Ecto neural progenitor cell (in vitro differentiated cells): ENCODE measurements at regions not wholly inside any gene's neighbourhood (a gene's known extent, or its start where the extent isn't known, plus 50 kb on each side); places are given as distances from the start of the nearest gene placed in this dataset.

Source experiments
- DNase-seq: peaks from one replicate; pipeline ENCODE4 v3.0.0-alpha.2; 2018; ENCODE audit warnings: low spot score

DNA sequence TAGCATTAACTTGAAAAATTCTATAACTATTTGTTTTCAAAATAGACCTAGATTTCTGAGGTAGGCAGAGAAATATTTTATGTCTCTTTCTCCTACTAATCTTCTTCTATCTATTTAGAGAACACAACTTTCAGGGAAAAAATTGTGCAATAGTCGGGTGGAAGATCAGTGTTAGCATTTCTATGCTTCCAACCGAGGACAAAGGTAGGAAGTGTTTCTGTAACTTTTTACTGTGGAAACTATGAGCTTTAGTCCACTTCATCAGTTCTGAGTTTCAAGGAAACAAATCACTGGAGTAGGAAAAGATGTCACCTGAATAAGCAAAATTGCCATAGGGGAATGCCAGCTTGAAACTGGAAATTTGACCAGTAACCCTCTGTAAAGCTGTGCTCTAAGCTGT, 207.7 kb upstream of the CTAGE1 start:
- no peak for DNase-seq

DNA sequence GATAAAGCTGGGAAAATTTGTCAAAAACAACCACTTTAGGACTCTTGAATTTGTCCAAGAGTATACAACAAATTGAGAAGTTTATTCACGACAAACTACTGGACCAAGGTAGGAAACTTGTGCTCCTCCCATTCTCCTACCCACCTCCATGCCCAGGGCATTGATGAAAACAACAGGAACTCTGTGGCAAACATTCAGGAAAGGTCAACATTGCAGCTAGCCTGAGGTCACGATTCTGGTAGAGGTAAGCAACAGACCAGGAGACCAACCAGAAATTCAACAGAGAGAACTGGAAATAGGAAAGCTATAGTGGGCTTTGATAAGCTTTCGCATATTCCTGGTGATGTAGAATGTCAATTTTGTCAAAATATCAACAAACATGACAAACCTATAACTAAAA, 209.1 kb upstream of the CTAGE1 start:
- DNase-seq: no peak

DNA sequence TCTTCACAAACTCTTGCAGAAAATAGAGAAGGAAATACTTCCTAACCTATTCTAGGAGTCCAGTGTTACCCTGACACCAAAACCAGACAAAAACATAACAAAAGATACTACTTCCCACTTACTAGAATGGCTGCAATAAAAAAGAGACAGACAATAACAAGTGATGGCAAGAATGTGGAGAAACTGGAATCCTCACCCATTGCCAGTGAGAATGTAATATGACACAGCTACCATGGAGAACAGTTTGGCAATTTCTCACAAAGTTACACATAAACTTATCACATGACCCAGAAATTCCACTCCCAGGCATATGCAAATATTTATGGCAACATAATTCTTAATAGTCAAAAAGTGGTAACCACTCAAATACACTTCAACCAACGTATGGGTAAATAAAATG, 209.8 kb upstream of the CTAGE1 start:
- DNase-seq: no peak

DNA sequence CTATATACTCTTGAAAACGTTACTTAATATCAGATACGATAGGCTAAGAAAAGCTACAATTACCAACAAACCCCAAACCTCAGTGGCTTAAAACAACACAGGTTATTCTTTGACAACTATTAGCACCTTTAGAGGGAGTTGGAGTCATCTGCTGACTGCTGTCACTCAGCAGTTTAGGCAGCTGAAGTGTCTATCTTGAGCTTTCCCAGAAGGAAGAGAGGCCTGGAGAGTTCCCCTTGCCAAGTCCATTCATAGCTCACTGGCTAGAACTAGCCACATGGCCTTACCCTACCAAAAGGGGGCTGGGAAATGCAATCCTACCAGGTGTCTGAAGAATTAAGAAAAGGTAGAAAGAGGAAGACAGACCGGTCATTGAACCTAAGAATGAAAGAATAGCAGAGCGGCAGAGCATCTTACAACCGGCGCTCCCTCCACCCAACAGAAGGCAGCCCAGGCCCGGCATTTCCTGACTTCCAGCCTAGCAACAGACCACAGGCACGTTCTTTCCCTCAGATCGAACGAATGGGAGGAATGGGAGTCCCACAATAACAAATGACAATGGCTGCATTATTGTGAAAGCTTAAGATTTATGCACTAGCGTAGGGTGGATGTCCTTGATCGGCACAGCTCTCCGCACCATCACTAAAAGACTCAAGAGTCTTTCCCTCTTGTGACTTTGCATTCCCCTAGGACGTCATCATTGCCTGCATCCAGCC, 211.2 kb upstream of the CTAGE1 start:
- DNase-seq: no peak

DNA sequence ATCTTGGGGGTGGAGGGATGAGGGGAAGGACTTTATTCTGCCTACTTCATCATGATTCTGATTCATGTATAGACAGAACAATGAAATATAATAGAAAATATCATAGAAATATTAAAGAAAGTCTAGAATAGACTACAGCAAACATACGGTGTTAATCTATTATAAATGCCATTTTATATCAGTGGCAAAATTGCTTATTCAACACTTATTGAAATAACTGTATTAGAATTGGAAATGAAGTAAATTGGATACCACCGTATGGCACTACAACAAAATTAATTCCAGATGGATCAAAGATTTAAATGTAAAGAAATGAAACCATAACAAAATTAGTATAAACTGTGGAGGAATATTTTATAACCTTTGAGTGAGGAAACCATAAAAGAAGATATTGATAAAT, 213.3 kb upstream of the CTAGE1 start:
- no peak for DNase-seq

DNA sequence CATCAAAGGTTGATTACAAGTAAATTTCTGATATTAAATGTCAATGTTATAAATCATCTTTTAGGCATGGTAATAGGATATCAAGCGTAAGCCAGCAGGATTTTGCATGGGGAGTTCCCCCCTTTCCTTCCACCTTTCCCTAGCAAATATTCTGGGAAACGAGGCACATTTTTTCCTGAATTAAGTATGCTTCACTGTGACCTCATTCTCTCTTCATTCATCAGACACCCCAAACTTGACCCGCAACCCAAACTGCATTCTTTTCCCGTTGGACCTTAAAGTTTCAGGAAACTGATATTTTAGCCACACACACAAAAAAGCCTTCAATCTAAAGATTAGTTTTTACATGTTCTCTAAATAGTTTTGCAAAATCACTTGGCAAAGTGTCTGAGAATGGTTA, 214.5 kb upstream of the CTAGE1 start:
- DNase-seq: no peak

DNA sequence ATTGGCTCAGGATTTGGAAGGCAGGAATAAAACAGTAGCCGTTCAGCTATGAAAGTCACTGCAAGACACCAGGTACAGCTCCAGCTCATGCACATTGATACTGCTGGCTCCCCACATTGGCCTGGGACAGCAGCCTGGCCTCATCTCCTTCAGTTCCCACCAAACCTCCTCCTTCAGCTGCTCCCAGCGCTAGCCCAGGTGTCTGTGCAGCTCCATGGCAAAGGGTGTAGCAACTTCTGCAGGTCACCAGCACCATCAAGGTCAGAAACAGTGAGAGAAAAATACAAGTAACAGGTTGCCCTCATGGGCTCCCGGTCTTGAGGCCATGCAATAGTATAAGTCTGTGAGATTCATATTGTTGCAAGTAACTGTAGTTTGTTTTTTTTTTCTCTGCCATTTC, 216.7 kb upstream of the CTAGE1 start:
- DNase-seq: no peak

DNA sequence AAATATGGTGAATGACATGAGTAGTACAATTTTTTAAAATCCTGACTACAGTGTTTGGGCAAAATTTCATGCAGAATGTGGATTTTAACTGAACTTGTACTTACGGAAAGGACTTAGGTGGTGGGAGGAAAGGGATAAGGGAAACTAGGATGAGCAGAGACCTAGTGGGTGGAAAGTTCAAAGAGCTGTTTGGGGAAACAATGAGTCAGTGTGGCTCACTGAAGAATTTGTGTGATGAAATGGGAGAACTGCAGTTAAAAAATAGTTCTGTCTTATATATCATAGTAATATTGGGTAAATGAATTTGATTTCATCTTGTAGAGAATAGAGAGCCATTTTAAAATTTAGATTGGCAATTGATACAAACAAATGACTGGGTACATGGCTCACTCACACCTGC, 220.1 kb upstream of the CTAGE1 start:
- DNase-seq: no peak

DNA sequence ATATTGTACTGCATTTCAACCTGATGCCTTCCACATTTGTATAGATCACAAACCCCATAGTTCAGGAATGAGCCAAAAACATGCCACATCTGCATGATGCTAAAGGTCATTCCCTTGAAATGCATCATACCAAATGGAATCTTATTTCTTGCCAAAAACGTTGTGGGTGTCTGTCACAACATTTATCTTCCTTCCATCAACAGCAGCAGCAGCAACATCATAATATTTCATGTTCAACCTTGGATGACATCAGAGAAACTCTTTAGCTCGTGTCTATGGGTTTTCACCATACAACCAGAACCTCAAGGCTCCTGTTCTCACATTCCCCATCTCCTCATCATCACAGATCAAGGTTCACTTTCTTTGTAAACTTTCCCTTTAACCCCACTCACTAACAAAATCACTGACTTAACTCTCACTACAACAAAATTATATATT, 221.3 kb upstream of the CTAGE1 start:
- no peak for DNase-seq

DNA sequence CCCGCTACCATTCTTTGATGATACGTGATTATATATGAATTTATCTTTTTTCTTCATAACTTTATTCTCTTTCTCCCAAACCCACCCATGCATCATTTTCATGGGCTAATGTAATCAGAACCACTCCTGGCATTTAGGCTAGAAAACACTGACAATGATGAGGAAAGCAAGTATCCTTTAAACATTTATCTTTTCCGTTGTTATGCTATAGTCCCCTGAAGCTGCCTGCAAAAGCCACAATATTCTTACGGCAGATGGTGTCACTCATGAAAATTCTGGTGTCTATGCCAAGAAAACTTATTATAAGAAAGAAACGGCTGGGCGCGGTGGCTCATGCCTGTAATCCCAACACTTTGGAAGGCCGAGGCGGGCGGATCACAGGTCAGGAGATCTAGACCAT, 221.8 kb upstream of the CTAGE1 start:
- DNase-seq: no peak

DNA sequence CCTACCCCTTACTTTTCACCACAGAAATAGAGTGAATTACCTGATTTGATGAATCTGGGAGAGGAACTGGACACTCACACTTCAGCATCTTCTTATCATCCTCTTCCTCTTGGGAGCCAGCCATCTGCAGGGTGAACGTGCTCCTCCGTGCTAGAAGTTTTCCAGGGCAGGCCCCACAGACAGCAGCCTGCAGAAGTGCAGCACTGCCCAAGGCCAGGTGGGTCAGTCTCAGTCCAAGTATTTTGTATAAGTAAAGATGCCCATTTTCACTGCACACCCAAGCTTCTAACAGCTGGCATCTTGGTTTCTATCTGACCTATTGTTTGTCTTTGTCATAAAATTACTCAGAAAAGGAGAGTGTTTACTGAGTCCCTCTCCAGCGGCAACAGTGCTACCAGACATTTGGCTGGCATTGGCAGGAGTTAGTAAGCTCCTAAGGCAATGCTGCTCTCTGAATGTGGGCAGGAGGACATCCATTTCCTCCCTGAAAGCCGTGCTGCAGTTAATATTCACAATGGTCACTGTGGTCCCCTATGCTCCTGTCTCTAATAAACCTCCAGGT, 222.6 kb upstream of the CTAGE1 start:
- no peak for DNase-seq

DNA sequence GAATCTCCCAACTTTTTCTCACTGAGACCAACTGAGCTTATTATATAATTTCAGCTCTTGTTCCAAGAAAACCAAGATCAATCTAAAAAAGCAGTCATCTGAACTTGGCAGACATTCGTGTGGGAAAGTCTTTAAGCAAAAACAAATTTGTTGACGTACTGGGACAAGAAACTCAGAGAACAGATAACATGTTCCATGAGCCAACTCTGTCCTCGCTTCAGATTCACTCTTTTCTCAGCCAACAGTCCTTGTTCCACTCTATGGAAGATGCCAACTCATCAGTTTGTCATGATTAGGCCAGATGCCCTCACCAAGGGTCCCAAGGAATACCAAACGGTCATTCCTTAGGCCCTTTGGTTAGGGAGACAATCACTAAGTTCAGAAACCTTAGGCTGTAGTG, 224.2 kb upstream of the CTAGE1 start:
- no peak for DNase-seq

DNA sequence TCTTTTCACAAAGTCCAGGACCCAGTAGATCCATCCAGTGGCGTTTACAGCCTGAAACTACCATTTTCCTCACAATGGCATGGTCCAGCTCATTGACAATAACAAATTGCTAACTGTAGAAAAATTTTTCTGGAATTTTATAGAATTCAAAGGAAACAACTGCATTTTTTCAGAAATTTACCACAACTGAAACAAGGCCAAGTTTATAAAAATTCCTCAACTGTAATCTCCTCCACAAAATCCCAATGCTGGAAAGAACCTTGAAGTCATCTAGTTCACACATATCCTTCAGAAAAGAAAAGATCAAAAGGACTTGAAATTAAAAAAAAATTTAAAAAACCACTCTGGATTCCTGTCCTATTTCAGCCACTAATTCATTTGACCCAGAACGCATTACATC, 226.0 kb upstream of the CTAGE1 start:
- DNase-seq: no peak

DNA sequence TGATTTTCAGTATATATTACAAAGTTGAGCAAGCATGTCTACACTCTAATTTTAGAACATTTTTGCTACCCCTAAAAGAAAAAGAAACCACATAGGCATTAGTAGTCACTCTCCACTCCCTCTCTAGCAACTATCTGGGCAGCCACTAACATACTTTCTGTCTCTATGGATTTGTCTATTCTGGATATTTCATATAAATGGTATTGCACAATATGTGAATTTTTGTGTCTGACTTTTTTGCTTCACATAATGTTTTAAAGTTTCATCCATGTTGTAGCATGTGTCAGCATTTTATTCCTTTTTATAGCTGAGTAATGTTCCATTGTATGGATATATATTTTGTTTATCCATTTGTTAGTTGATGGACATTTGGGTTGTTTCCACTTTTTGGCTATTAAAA, 232.5 kb upstream of the CTAGE1 start:
- no peak for DNase-seq

DNA sequence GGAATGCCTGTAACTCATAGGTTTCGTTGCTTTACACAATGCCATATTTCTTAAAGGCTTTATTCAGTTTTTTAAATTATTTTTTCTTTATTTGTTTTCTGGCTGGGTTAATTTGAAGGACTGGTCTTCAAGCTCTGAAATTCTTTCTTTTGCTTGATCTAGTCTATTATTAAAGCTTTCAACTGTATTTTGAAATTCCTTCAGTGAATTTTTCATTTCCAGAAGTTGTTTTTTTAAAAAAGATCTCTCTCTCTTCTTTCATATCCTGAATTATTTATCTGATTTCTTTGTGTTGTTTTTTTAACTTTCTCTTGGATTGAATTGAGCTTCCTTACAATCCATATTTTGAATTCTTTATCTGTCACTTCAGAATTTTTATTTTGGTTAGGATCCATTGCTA, 239.9 kb upstream of the CTAGE1 start:
- no peak for DNase-seq

DNA sequence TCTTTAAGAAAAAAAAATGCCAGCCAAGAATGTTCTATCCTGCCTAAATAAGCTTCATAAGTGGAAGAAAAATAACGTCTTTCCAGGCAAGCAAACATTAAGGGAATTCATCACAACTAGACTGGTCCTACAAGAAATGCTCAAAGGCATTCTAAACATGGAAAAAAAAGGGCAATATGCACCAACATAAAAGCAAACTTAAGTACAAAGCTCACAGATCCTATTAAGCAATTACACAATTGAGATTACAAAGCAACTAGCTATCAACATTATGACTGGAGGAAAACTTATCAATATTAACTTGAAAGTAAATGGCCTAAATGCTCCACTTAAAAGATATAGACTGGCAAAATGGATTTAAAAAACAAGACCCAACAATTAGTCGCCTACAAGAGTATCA, 240.6 kb upstream of the CTAGE1 start:
- no peak for DNase-seq

DNA sequence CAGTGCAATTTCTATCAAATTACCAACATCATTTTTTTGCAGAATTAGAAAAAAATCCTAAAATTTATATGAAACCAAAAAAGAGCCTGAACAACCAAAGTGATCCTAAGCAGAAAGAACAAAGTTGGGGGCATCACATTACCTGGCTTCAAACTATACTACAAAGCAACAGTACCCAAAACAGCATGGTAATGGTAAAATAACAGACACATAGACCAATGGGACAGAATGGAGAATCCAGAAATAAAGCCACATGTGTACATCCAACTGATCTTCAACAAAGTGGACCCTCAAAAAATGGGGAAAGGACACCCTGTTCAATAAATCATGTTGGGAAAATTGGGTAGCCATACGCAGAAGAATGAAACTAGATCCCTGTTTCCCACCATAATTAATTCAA, 245.7 kb upstream of the CTAGE1 start:
- DNase-seq: no peak

DNA sequence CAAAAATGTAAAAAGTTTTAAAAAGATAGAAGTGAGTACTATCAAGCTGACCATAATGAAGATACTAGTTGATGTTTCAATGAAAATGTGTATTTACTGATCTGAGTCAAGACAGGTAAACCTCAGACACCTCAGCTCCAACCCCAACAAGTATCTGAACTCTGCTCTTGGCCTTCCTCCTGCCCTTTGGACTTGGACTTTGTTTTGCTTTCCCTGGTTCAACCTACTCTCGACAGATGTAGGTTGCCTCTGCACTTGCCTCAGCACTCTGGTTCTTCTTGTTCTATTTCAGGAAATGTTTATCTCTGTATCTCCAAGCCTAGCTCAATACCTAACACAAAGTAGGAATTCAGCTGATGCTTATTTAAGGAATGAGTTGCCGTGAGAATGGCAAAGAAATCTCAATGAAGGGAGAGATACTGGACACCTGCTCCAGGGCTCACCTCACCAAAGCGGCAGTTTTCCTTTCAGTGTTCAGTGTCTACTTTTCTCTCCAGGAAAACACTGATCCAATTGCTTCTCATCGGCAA, 248.8 kb upstream of the CTAGE1 start:
- no peak for DNase-seq

DNA sequence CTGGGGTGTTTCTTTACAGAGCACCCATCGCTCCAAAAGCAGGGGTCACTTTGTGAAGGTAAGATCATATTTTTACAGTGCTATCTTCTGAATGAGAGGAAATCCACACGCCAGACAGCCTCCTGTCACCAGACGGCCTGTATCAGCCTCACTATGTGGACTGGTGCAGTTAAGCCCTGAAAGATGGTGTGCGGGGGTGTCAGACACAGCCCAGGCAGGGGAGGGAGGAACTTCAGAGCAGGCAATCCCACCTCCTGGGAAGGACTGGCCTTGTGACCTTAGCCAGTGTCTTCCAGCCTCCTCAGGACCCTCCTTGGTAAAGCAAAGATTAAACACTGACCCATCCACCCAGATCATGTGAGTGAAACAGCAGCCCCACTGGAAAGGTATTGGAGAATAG, 249.4 kb upstream of the CTAGE1 start:
- DNase-seq: no peak

DNA sequence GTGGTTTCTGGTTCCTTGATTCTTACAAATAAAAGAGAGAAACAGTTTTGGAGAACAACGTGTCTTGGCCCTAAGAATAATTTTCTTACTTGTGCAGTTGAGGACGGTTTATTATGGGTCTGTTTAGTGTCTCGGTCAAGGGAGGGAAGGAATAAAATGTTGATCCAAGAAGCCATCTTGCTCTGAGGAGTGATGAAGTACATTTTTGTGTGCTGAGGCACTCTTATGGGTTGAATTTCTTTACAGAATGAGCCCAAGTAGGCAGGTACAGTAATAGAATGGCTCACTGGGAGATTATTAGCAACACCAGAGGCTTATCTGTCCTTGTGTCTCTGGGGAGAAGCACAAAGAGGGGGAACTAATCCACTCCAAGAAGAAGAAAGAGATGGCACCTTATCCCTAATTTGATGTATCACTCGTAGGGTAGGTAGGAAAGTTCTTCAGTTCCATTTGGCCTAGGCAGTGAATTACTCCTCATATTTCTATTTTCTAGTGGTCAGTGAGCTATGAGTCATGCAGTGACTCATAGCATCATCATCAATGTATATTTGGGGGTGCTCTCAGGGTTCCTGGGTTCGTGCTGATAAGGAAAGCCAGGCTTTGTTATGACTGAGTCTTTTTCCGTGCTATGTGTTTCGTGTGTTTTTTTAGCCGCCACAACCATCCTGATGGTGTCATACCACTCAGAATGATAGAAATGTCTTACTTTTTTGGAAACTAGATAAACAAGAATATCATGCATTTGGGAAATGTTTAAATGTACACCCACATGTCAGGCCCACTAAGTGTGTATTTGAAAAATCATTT, 250.1 kb upstream of the CTAGE1 start:
- DNase-seq: no peak

DNA sequence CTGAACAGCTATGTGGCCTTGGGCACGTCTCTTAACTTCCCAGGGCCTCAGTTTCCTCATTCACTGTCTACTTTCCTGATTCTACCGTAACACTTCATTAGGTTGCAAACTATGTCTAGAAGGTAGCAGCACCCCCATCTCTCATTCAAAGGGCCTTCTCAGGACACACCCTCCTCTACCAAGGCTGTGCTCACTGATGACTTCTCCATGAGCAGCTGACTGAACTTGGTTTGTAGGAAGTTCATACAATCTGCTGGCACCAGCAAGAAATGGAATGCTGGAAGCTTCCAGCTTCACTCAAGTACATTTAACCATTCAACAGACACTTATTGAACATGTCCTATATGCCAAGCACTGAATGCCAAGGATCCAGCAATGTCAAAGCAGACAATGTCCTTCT, 250.8 kb upstream of the CTAGE1 start:
- no peak for DNase-seq

DNA sequence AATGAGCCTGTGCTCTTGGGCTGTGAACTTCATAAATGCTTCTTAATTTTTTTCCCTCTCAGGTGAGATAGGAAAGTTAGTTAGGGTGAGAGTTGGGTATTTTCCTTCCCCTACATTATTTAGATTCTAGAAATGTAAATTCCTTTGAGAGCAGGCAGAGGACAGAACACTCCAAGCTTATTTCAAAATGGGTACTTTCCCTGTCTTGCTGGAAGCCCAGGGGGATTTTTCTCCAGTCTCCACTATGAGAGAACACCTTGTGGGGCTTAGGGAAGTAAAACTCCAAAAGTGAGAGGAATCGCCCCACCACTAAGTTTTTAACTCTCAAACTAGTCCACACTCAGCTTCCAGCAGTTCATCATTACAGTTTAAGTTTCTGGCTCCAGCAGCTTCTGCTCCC, 253.2 kb upstream of the CTAGE1 start:
- no peak for DNase-seq

DNA sequence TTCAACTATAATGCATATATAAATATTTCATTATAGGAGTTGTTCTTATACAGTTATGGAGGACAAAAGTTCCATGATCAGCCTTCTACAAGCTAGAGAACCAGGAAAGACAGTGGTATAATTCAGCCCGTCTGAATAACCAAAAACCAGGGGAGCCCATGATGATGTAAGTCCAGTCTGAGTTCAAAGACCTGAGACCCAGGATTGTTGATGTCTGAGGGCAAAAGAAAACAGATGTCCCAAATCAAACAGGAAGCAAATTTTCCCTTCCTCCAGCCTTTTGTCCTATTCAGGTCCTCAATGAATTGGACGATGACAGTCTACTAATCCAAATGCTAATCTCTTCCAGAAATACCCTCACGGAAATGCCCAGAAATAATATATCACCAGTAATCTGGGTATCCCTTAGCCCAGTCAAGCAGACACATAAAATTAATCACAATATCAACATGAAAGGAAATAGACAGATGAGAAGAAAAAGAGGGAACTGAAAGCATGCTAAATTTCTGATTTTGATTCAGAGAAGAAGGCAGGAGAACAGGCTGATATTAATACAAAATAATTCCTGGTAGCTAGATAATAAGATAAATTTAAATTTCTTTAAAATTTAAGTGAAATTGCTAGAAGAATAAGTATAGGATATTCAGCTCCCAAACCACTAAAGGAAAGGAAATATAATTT, 255.6 kb upstream of the CTAGE1 start:
- no peak for DNase-seq
